IMR-90 (cell line): ENCODE measurements at regions not wholly inside any gene's neighbourhood (a gene's known extent, or its start where the extent isn't known, plus 50 kb on each side); places are given as distances from the start of the nearest gene placed in this dataset.
A peak's percentile ranks its signal among the peaks of the same experiment; 100 is the strongest.

Experiments used
- ATAC-seq: fragments of 200-7000 bp; cut with Tn5 transposase; 2 replicates; pipeline ENCODE4 v1.9.1; 2020; ENCODE audit warnings: low read depth, mild to moderate bottlenecking, moderate library complexity
- BruUV-seq: library from RNA; stranded (reverse); fragments of 400-500 nt; replicated peaks from 2 replicates; lab custom pipeline; 2021; lab: Mats Ljungman, UMichigan
- CTCF ChIA-PET: fragments of 300-600 bp; formaldehyde crosslinking; extraction: SDS; loops from one replicate; lab custom pipeline; 2021; ENCODE audit warnings: antibody characterized with exemption; lab: Yijun Ruan, JAX
- POLR2A ChIA-PET: fragments of 300-600 bp; sonication (Branson Sonifier 250); formaldehyde crosslinking; loops from one replicate; lab custom pipeline; 2022; ENCODE audit warnings: antibody characterized with exemption; ENCODE audit not compliant: unreplicated experiment; lab: Charles Lee
- DNase-seq: peaks from one replicate; pipeline ENCODE4 v3.0.0; 2013
- H2AFZ ChIP-seq: replicated peaks from 2 replicates; pipeline ENCODE3; 2013; ENCODE audit warnings: low read length, mild to moderate bottlenecking; ENCODE audit not compliant: poor library complexity
- H2AK5ac ChIP-seq: 2 replicates; pipeline ENCODE4 v1.6.1; 2013; ENCODE audit warnings: low read depth, low read length, inconsistent platforms
- H2AK9ac ChIP-seq: replicated peaks from 2 replicates; pipeline ENCODE3; 2013; ENCODE audit warnings: mild to moderate bottlenecking, low read depth, low read length, moderate library complexity; ENCODE audit not compliant: poor library complexity
- H2BK120ac ChIP-seq: 2 replicates; pipeline ENCODE4 v1.6.1; 2013; ENCODE audit warnings: low read depth, low read length, inconsistent platforms
- H2BK15ac ChIP-seq: 3 replicates; pipeline ENCODE4 v1.6.1; 2013; ENCODE audit warnings: low read depth, low read length, inconsistent platforms
- H2BK20ac ChIP-seq: 2 replicates; pipeline ENCODE4 v1.6.1; 2013; ENCODE audit warnings: low read depth, mild to moderate bottlenecking, inconsistent platforms, low read length, moderate library complexity
- H2BK5ac ChIP-seq: 2 replicates; pipeline ENCODE4 v1.6.1; 2013; ENCODE audit warnings: mild to moderate bottlenecking, low read depth, low read length, inconsistent platforms; ENCODE audit not compliant: poor library complexity, severe bottlenecking
- H3K14ac ChIP-seq: replicated peaks from 2 replicates; pipeline ENCODE4 v1.6.1; 2013; ENCODE audit warnings: low read depth, low read length, inconsistent platforms
- H3K18ac ChIP-seq: 2 replicates; pipeline ENCODE4 v1.6.1; 2013; ENCODE audit warnings: low read depth, low read length, control low read depth
- H3K23ac ChIP-seq: 2 replicates; pipeline ENCODE4 v1.6.1; 2013; ENCODE audit warnings: low read depth, low read length, inconsistent platforms
- H3K27ac ChIP-seq: 2 replicates; pipeline ENCODE4 v1.5.1; 2013; ENCODE audit warnings: mild to moderate bottlenecking, control low read depth, low read length; ENCODE audit not compliant: insufficient read depth
- H3K27me3 ChIP-seq: 2 replicates; pipeline ENCODE4 v1.6.1; 2013; ENCODE audit warnings: low read length; ENCODE audit not compliant: control insufficient read depth, insufficient read depth
- H3K36me3 ChIP-seq: 2 replicates; pipeline ENCODE4 v1.6.1; 2013; ENCODE audit warnings: low read length, mixed read lengths; ENCODE audit not compliant: control insufficient read depth, insufficient read depth
- H3K4ac ChIP-seq: 2 replicates; pipeline ENCODE4 v1.6.1; 2013; ENCODE audit warnings: low read depth, low read length, inconsistent platforms
- H3K4me1 ChIP-seq: 2 replicates; pipeline ENCODE4 v1.6.1; 2013; ENCODE audit warnings: low read length, mixed read lengths; ENCODE audit not compliant: control insufficient read depth, insufficient read depth
- H3K4me2 ChIP-seq: 2 replicates; pipeline ENCODE4 v1.6.1; 2013; ENCODE audit warnings: low read depth, mild to moderate bottlenecking, control low read depth, low read length, moderate library complexity
- H3K4me3 ChIP-seq: 2 replicates; pipeline ENCODE4 v1.5.1; 2013; ENCODE audit warnings: low read depth, mild to moderate bottlenecking, control low read depth, low read length, moderate library complexity; ENCODE audit not compliant: insufficient read depth
- H3K56ac ChIP-seq: 2 replicates; pipeline ENCODE4 v1.6.1; 2013; ENCODE audit warnings: low read length, inconsistent platforms; ENCODE audit not compliant: insufficient read depth; ENCODE audit errors: extremely low read depth
- H3K79me1 ChIP-seq, 2 experiments: 2 replicates each; pipeline ENCODE4 v1.6.1; 2013; ENCODE audit warnings: low read length in 2 of 2, inconsistent platforms in 1 of 2, low read depth in 1 of 2
- H3K9ac ChIP-seq: 2 replicates; pipeline ENCODE4 v1.6.1; 2013; ENCODE audit warnings: low read depth, low read length, control low read depth
- H3K9me1 ChIP-seq: 2 replicates; pipeline ENCODE4 v1.6.1; 2013; ENCODE audit warnings: low read length, inconsistent platforms; ENCODE audit not compliant: insufficient read depth
- H3K9me3 ChIP-seq: 2 replicates; pipeline ENCODE4 v1.6.1; 2013; ENCODE audit warnings: low read length; ENCODE audit not compliant: control insufficient read depth, insufficient read depth
- H4K20me1 ChIP-seq: 2 replicates; pipeline ENCODE4 v1.6.1; 2013; ENCODE audit warnings: low read length, inconsistent platforms; ENCODE audit not compliant: insufficient read depth
- H4K5ac ChIP-seq: 2 replicates; pipeline ENCODE4 v1.6.1; 2013; ENCODE audit warnings: mild to moderate bottlenecking, low read depth, low read length, control low read depth
- H4K8ac ChIP-seq, 2 experiments: 2 replicates each; pipeline ENCODE4 v1.6.1; 2013; ENCODE audit warnings: low read depth in 2 of 2, low read length in 2 of 2, control low read depth in 1 of 2, inconsistent platforms in 1 of 2
- H4K91ac ChIP-seq: 2 replicates; pipeline ENCODE4 v1.6.1; 2013; ENCODE audit warnings: low read depth, low read length, inconsistent platforms; ENCODE audit not compliant: insufficient read depth
- FOS ChIP-seq: fragments of 150-350 bp; IDR thresholded peaks from 2 replicates; pipeline ENCODE4 v1.6.1; 2016; ENCODE audit warnings: low read depth, low read length
- MAFK ChIP-seq: IDR thresholded peaks from 2 replicates; pipeline ENCODE4 v1.6.1; 2012; ENCODE audit warnings: low read depth, low read length, improper control_type of control experiment
- NFE2L2 ChIP-seq: fragments of 150-350 bp; IDR thresholded peaks from 2 replicates; pipeline ENCODE4 v1.6.1; 2016; ENCODE audit warnings: low read depth, mild to moderate bottlenecking, low read length
- POLR2A ChIP-seq: IDR thresholded peaks from 2 replicates; pipeline ENCODE4 v1.6.1; 2012; ENCODE audit warnings: mild to moderate bottlenecking, low read depth, low read length
- WGBS, 2 experiments: methylation state at CpG; one replicate each; pipeline versions ENCODE4 v1.1.5 to v1.1.7; 2013; ENCODE audit warnings: missing lambda C conversion rate in 2 of 2; ENCODE audit not compliant: insufficient read length in 1 of 2; ENCODE audit errors: extremely low coverage in 2 of 2; 5-methylcytosine and 5-hydroxymethylcytosine counted together
- dilution Hi-C: fragments of 300-500 bp; cut with HindIII; formaldehyde crosslinking; loops from one replicate; pipeline ENCODE4 v1.14.3; 2018; ENCODE audit warnings: low sequenced_read_pairs; ENCODE audit not compliant: unreplicated experiment
- in situ Hi-C: fragments of 300-500 bp; cut with MboI; formaldehyde crosslinking; loops from 3 replicates; pipeline ENCODE4 v1.14.3; 2019; ENCODE audit warnings: low sequenced_read_pairs, inconsistent platforms, mixed read lengths
- intact Hi-C: fragments of 100-400 bp; cut with micrococcal nuclease; formaldehyde crosslinking; loops from 2 replicates; pipeline ENCODE4 v1.10.0; 2022

DNA sequence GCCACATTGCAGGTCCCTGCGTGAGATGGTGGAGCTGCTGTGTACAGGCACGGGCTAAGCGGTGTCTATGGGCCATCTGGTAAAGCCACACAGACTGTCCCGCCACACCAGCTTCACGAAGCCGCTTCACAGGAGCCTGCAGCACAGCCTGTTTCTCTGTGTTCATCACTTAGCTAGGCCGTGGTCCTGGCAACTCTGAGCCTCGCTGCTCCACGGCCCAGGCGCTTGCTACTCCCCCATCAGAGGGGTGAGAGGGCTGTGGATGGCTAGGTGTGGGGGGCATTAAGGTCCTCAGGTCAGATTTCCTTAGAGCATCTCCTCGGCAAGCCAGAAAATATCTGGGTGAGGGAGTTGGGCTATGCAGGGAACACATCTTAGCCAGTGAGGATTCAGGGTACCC is 225.7 kb downstream of the GLI2 start:
- TF ChIP-seq FOS (no peak), MAFK (no peak), NFE2L2 (no peak), POLR2A (no peak)
- H3K9me3 ChIP-seq, result no peaks in the 10 kb centered on the region
- no peak overlapping the region for H3K56ac ChIP-seq
- BruUV-seq, result no TSS peak
- CTCF ChIA-PET, result interaction anchor here (0.6 kb wide), 1 partner anchor 195 kb away, joined by 3 read pairs; no protein-coding TSS in a partner anchor
- H3K4ac ChIP-seq, result no peak overlapping the region
- H2BK15ac ChIP-seq, result no peak overlapping the region
- H3K79me1 ChIP-seq, result peaks cover 18 to 45% of the 10 kb centered on the region in 2 experiments
- H3K9me1 ChIP-seq, result peaks cover 14% of the 10 kb centered on the region
- no peaks in the 10 kb centered on the region for H3K27me3 ChIP-seq
- H3K36me3 ChIP-seq, result peaks cover 59% of the 10 kb centered on the region
- ATAC-seq, result no peak
- H3K14ac ChIP-seq, result no peak overlapping the region
- no peak overlapping the region for H4K91ac ChIP-seq
- H2BK120ac ChIP-seq, result no peak overlapping the region
- POLR2A ChIA-PET, result no interaction called here
- intact Hi-C loops, result no loop called here
- H3K9ac ChIP-seq, result no peak overlapping the region
- H4K8ac ChIP-seq, result no peak overlapping the region
- H2AFZ ChIP-seq, result no peak overlapping the region
- H3K23ac ChIP-seq, result no peak overlapping the region
- no peak overlapping the region for H2BK5ac ChIP-seq
- H3K4me1 ChIP-seq, result peaks cover 12% of the 10 kb centered on the region
- no peak overlapping the region for H3K4me3 ChIP-seq
- no peak overlapping the region for H3K27ac ChIP-seq
- no peak overlapping the region for H2AK5ac ChIP-seq
- no peak overlapping the region for H2BK20ac ChIP-seq
- peak overlapping the region; percentile 46 for H2AK9ac ChIP-seq
- peaks cover 18% of the 10 kb centered on the region for H4K20me1 ChIP-seq
- H3K18ac ChIP-seq, result no peak overlapping the region
- WGBS, 2 experiments, result 100% methylated on average over 1 of the region's 11 CpGs; no CpG with 5 or more reads in 1 of the 2 experiments
- H3K4me2 ChIP-seq, result no peak overlapping the region
- in situ Hi-C loops, result no loop called here
- dilution Hi-C loops, result no loop called here
- DNase-seq, result no peak
- no peak overlapping the region for H4K5ac ChIP-seq
